Thyroid gland (tissue), 4 donors: ENCODE measurements at regions not wholly inside any gene's neighbourhood (a gene's known extent, or its start where the extent isn't known, plus 50 kb on each side); places are given as distances from the start of the nearest gene placed in this dataset.

ENCODE experiments used
- DNase-seq, 2 donors: peaks; one replicate each; pipeline ENCODE4 v3.0.0-alpha.2; 2019
- H3K27ac ChIP-seq, 3 donors: fragments of 200-600 bp; sonication (generic); 1 replicate in 2 of 3; 2 replicates in 1 of 3; pipeline ENCODE4 v1.5.1; 2016 to 2019; ENCODE audit warnings: mild to moderate bottlenecking in 1 of 3, moderate library complexity in 1 of 3
- H3K27me3 ChIP-seq: fragments of 200-600 bp; sonication (generic); one replicate; pipeline ENCODE4 v1.5.1; 2019
- H3K36me3 ChIP-seq, 2 donors: fragments of 200-600 bp; sonication (generic); one replicate each; pipeline ENCODE4 v1.5.1; 2016 to 2019
- H3K4me1 ChIP-seq, 2 donors: fragments of 200-600 bp; sonication (generic); one replicate each; pipeline ENCODE4 v1.5.1; 2017 to 2019
- H3K4me3 ChIP-seq, 3 donors: fragments of 200-600 bp; sonication (generic); replicated peaks in 1 of 3; 1 replicate in 2 of 3; 2 replicates in 1 of 3; pipeline ENCODE4 v1.5.1; 2016; ENCODE audit warnings: mild to moderate bottlenecking in 1 of 3
- H3K9me3 ChIP-seq: fragments of 200-600 bp; sonication (generic); one replicate; pipeline ENCODE4 v1.5.1; 2017
- CTCF ChIP-seq, 6 experiments: fragments of 200-600 bp in 3 of 6; fragments of 450-650 bp in 3 of 6; sonication (generic) in 3 of 6; IDR thresholded peaks; one replicate each; pipeline ENCODE4 v1.5.1; 2016 to 2019; ENCODE audit warnings: antibody characterized with exemption in 6 of 6, mild to moderate bottlenecking in 2 of 6, inconsistent platforms in 1 of 6, moderate library complexity in 1 of 6
- POLR2A ChIP-seq, 2 donors: fragments of 450-650 bp; IDR thresholded peaks; one replicate each; pipeline ENCODE4 v1.6.1; 2017; ENCODE audit warnings: antibody characterized with exemption in 2 of 2, mild to moderate bottlenecking in 2 of 2, moderate library complexity in 1 of 2
- WGBS, 2 donors: methylation state at CpG; one replicate each; pipeline ENCODE4 v1.1.5; 2017; 5-methylcytosine and 5-hydroxymethylcytosine counted together
- intact Hi-C: fragments of 100-400 bp; cut with DNase I; formaldehyde crosslinking; loops from one replicate; pipeline ENCODE4 v1.15.1; 2023

DNA sequence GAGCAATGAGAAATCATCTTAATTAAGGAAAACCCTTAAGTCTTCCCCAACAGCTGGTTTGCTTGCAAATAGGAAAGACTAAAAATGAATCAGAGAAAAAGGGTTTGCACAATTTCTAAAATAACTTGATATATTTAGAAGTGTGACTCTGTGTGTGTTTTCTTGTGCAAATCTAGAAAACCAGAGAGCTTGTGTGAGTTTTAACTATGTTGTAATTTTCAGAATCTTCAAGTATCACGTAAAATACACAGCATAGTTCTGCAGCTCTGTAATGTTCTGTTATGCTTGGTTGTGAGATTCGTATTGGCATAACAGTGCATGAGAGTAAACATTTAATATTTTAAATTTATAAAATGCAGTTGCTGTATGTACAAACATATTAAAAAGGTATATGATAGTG lies 74.7 kb upstream of the GAP43 start:
- Histone ChIP-seq H3K27me3 (no peaks in the 10 kb centered on the region), H3K4me1 (no peaks in the 10 kb centered on the region), H3K27ac (no peak overlapping the region), H3K36me3 (no peaks in the 10 kb centered on the region), H3K4me3 (no peak overlapping the region), H3K9me3 (no peaks in the 10 kb centered on the region)
- intact Hi-C loops = no loop called here
- 78 to 85% methylated on average over 2 of the region's 2 CpGs for WGBS, 2 donors
- TF ChIP-seq CTCF (IDR thresholded peaks at IDR 0.05) (no peak), POLR2A (IDR thresholded peaks at IDR 0.05) (no peak)
- no peak for DNase-seq

- H3K4me1 ChIP-seq = no peaks in the 10 kb centered on the region
- no peak for DNase-seq
- no peaks in the 10 kb centered on the region for H3K9me3 ChIP-seq
- TF ChIP-seq CTCF (IDR thresholded peaks at IDR 0.05) (no peak), POLR2A (IDR thresholded peaks at IDR 0.05) (no peak)
- intact Hi-C loops = no loop called here
- H3K4me3 ChIP-seq = no peak overlapping the region
- H3K36me3 ChIP-seq = no peaks in the 10 kb centered on the region
- WGBS, 2 donors = 73 to 77% methylated on average over 2 of the region's 2 CpGs
- H3K27ac ChIP-seq = no peak overlapping the region
- no peaks in the 10 kb centered on the region for H3K27me3 ChIP-seq
Measured at GRCh38 chr3:115549071-115549470, 74.2 kb upstream of the GAP43 start.

DNA sequence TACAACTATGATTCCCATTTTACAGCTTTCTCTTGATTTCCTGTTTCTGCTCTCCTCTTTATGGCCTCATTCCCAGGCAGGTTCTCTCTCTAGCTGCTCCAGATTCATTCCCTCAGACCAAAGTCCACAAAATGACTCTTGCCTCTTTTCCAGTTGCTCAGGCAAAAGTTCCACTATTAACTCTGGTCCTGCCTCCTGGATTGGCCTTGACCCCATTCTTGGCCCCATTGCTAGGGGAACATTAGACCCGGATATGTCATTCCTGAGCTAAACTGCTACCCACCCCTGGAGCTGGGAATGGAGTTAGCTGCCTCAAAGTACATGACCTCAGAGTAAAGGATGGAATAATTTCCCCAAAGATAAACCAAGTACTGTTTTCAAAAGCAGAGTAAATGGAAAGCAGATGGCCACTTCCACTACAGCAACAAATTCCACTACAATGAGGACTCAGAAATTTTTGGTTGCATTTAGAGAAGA lies 73.0 kb upstream of the GAP43 start:
- DNase-seq = no peak
- intact Hi-C loops = no loop called here
- H3K4me3 ChIP-seq = no peak overlapping the region
- no peaks in the 10 kb centered on the region for H3K27me3 ChIP-seq
- H3K4me1 ChIP-seq = no peaks in the 10 kb centered on the region
- no peaks in the 10 kb centered on the region for H3K9me3 ChIP-seq
- 71 to 78% methylated on average over 1 of the region's 1 CpG for WGBS, 2 donors
- no peak for TF ChIP-seq CTCF (IDR thresholded peaks at IDR 0.05)
- no peak for TF ChIP-seq POLR2A (IDR thresholded peaks at IDR 0.05)
- H3K27ac ChIP-seq = no peak overlapping the region
- no peaks in the 10 kb centered on the region for H3K36me3 ChIP-seq

DNA sequence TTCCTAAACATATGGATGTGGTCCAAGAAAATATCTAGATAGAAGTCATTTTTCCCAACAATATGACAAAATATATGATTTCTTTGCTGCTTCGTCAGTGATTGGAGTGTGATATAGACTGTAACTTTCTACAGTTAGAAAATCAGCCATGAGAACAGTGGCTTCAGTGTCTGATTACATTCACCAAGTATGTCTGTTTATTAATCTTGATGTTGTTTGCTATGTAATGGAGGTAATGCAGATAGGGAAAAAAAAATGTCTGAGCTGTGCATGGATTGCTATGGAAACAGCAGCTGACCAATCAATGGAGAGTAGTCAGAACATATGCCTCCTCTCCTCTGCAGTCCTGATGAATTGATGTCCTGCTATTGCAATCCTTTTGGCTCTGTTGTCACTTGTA lies 72.3 kb upstream of the GAP43 start:
- Histone ChIP-seq H3K9me3 (no peaks in the 10 kb centered on the region), H3K27me3 (no peaks in the 10 kb centered on the region), H3K27ac (no peak overlapping the region), H3K4me1 (no peaks in the 10 kb centered on the region), H3K4me3 (no peak overlapping the region), H3K36me3 (no peaks in the 10 kb centered on the region)
- WGBS, 2 donors = 79 to 91% methylated on average over 1 of the region's 1 CpG
- intact Hi-C loops = no loop called here
- DNase-seq = no peak
- TF ChIP-seq CTCF (IDR thresholded peaks at IDR 0.05) (no peak), POLR2A (IDR thresholded peaks at IDR 0.05) (no peak)

- Histone ChIP-seq H3K4me3 (no peak overlapping the region), H3K36me3 (no peaks in the 10 kb centered on the region), H3K27me3 (no peaks in the 10 kb centered on the region), H3K4me1 (no peaks in the 10 kb centered on the region), H3K9me3 (no peaks in the 10 kb centered on the region), H3K27ac (no peak overlapping the region)
- intact Hi-C loops = no loop called here
- no peak for TF ChIP-seq POLR2A (IDR thresholded peaks at IDR 0.05)
- TF ChIP-seq CTCF (IDR thresholded peaks at IDR 0.05) = no peak
- DNase-seq = no peak
- 84 to 86% methylated on average over 3 of the region's 3 CpGs for WGBS, 2 donors
Measured at GRCh38 chr3:115552007-115552406, 71.3 kb upstream of the GAP43 start.
